ENCODE measurements at regions not wholly inside any gene's neighbourhood (a gene's known extent, or its start where the extent isn't known, plus 50 kb on each side); places are given as distances from the start of the nearest gene placed in this dataset.

- Histone ChIP-seq H3K27me3 (no peaks in the 10 kb centered on the region), H3K4me1 (no peaks in the 10 kb centered on the region), H3K27ac (no peak overlapping the region), H3K9me3 (no peaks in the 10 kb centered on the region), H3K36me3 (no peaks in the 10 kb centered on the region), H3K4me3 (no peak overlapping the region)
- DNase-seq (ENCODE audit: low spot score in 2 of 2), result no peak
- no peak for TF ChIP-seq CTCF (IDR thresholded peaks at IDR 0.05)
- intact Hi-C loops (cut with DNase I), result no loop called here
Measured at GRCh38 chr6:120899932-120900331, 434.3 kb downstream of the TBC1D32 start.

GRCh38 chr6:120894077-120894476, 440.2 kb downstream of the TBC1D32 start:
- H3K27ac ChIP-seq, result no peak overlapping the region
- no peak for DNase-seq (ENCODE audit: low spot score in 2 of 2)
- intact Hi-C loops (cut with DNase I), result no loop called here
- no peaks in the 10 kb centered on the region for H3K27me3 ChIP-seq
- no peaks in the 10 kb centered on the region for H3K36me3 ChIP-seq
- peaks cover 2 to 6% of the 10 kb centered on the region in 2 donors for H3K9me3 ChIP-seq
- H3K4me3 ChIP-seq, result no peak overlapping the region
- H3K4me1 ChIP-seq, result no peaks in the 10 kb centered on the region
- no peak for TF ChIP-seq CTCF (IDR thresholded peaks at IDR 0.05)

- intact Hi-C loops (cut with DNase I), result no loop called here
- no peak for DNase-seq (ENCODE audit: low spot score in 2 of 2)
- Histone ChIP-seq H3K27ac (no peak overlapping the region), H3K36me3 (no peaks in the 10 kb centered on the region), H3K9me3 (no peaks in the 10 kb centered on the region), H3K27me3 (no peaks in the 10 kb centered on the region), H3K4me1 (no peaks in the 10 kb centered on the region), H3K4me3 (no peak overlapping the region)
- TF ChIP-seq CTCF (IDR thresholded peaks at IDR 0.05), result no peak
Measured at GRCh38 chr6:120876931-120877330, 457.3 kb downstream of the TBC1D32 start.

GRCh38 chr6:120876424-120876823, 457.9 kb downstream of the TBC1D32 start:
- TF ChIP-seq CTCF (IDR thresholded peaks at IDR 0.05), result no peak
- no peak for DNase-seq (ENCODE audit: low spot score in 2 of 2)
- Histone ChIP-seq H3K4me1 (no peaks in the 10 kb centered on the region), H3K9me3 (no peaks in the 10 kb centered on the region), H3K36me3 (no peaks in the 10 kb centered on the region), H3K27ac (no peak overlapping the region), H3K27me3 (no peaks in the 10 kb centered on the region), H3K4me3 (no peak overlapping the region)
- intact Hi-C loops (cut with DNase I), result no loop called here

- intact Hi-C loops (cut with DNase I), result no loop called here
- DNase-seq (ENCODE audit: low spot score in 2 of 2), result no peak
- no peaks in the 10 kb centered on the region for H3K4me1 ChIP-seq
- no peaks in the 10 kb centered on the region for H3K36me3 ChIP-seq
- no peak overlapping the region for H3K4me3 ChIP-seq
- H3K27ac ChIP-seq, result no peak overlapping the region
- no peak for TF ChIP-seq CTCF (IDR thresholded peaks at IDR 0.05)
- no peaks in the 10 kb centered on the region for H3K27me3 ChIP-seq
- no peaks in the 10 kb centered on the region for H3K9me3 ChIP-seq
Measured at GRCh38 chr6:120875900-120876299, 458.4 kb downstream of the TBC1D32 start.

- no peak overlapping the region for H3K4me3 ChIP-seq
- no peaks in the 10 kb centered on the region for H3K9me3 ChIP-seq
- no peak for DNase-seq (ENCODE audit: low spot score in 2 of 2)
- intact Hi-C loops (cut with DNase I), result no loop called here
- H3K27me3 ChIP-seq, result no peaks in the 10 kb centered on the region
- H3K36me3 ChIP-seq, result no peaks in the 10 kb centered on the region
- no peak for TF ChIP-seq CTCF (IDR thresholded peaks at IDR 0.05)
- no peaks in the 10 kb centered on the region for H3K4me1 ChIP-seq
- H3K27ac ChIP-seq, result no peak overlapping the region
Measured at GRCh38 chr6:120874422-120874821, 459.9 kb downstream of the TBC1D32 start.

All from ascending aorta (tissue), 2 donors.